GM12891 (cell line): ENCODE measurements at regions not wholly inside any gene's neighbourhood (a gene's known extent, or its start where the extent isn't known, plus 50 kb on each side); places are given as distances from the start of the nearest gene placed in this dataset.

ENCODE experiments used
- PAX5 ChIP-seq: IDR thresholded peaks from 2 replicates; pipeline ENCODE4 v1.6.1; 2011; ENCODE audit warnings: low read length, moderate library complexity, mild to moderate bottlenecking; ENCODE audit not compliant: insufficient read depth, severe bottlenecking
- POLR2A ChIP-seq: IDR thresholded peaks from 2 replicates; pipeline ENCODE4 v1.6.1; 2011; ENCODE audit warnings: low read depth, low read length, control low read depth
- POLR2AphosphoS5 ChIP-seq: IDR thresholded peaks from 2 replicates; pipeline ENCODE4 v1.6.1; 2011; ENCODE audit warnings: low read depth, low read length, control low read depth
- SPI1 ChIP-seq: IDR thresholded peaks from 2 replicates; pipeline ENCODE4 v1.6.1; 2011; ENCODE audit warnings: low read depth, low read length, control low read depth
- TAF1 ChIP-seq: IDR thresholded peaks from 2 replicates; pipeline ENCODE4 v1.6.1; 2011; ENCODE audit warnings: low read depth, low read length, control low read depth

DNA sequence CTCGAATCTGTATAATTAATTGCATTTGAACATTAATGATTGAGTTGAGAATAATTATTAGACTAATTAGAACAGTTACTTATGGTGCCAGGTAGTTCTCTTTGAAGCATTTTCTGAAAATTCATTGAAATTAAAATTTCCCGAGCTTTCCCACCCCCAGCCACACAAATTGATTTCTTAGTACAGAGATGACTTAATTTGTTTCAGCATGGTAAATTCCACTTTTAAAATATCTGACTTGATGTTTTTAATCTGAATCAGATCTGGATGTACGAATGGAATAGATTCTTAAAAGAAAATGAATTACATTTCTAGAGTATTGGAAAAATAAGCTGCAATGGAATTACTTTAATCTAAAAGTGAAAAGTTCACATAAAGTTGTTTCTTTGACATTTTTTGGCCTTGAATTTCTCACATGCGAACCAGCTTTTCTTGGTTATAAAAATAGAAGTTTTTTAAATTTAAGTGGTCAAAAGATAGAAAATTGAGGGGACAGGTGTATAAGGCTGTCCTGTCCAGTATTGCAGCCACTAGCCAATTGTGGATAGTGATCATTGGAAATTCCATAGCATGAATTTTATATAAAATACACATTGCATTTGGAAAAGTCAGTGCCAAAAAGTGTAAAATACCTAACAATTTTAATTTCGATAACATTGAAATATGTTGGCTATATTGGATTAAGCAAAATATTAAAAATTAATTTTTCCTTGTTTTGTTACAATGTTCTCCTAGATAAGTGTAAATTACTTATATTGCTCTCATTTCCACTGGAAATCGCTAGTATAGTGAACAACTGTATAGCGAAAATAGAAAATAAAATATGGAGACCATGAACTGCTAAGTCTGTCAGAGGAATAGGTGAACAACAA is 102.9 kb downstream of the OR2B2 start:
- no peak for TF ChIP-seq POLR2A
- no peak for TF ChIP-seq PAX5
- no peak for TF ChIP-seq POLR2AphosphoS5
- TF ChIP-seq TAF1 = no peak
- TF ChIP-seq SPI1 = no peak
